DMS53 (cell line): ENCODE measurements at regions not wholly inside any gene's neighbourhood (a gene's known extent, or its start where the extent isn't known, plus 50 kb on each side); places are given as distances from the start of the nearest gene placed in this dataset.
"Not testable (repeated sequence)": the region's sequence is repeated elsewhere in the genome, so short reads cannot be mapped to it uniquely, and the experiment has no call there.

Experiments used
- DNase-seq: peaks from one replicate; lab custom pipeline; 2025; lab: John Stamatoyannopoulos, UW

DNA sequence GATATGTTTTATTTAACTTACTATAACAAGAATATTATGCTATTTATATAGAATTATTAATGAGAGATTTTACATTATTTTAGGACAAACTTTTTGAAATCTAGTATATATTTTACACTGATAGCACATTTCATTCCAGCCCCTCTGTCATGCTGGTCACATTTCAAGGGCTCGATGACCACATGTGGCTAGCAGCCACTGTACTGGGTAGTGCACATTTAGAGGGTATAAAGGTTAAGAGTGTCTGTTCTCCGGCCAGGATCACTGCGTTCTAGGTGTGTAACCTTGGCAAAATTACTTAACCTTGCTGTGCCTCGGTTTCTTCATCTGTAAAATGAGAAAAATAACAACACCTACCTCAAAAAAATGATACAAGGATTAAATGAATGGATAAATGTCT lies 87.2 kb upstream of the TNP1 start:
- no peak for DNase-seq

- no peak for DNase-seq
Observed at GRCh38 chr2:216944733-216945132, 84.9 kb upstream of the TNP1 start.

DNA sequence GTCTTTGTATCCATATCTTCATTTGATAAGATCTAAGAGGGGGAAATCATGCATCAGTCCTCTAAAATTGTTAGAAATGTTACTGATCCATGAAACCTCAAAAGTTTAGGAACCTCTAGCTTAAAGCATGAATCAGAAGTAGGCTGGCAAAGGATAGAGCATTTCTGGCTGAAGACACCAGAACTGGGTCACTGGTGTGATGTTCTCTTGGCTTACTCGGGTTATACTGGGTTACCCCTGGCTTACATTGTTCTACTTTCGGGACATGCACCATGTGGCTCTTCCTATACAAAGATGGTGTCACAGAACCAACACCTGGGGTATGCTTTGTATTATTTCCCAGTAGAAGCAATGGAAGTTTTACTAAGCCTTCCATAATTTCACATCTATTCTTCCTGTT lies 83.2 kb upstream of the TNP1 start:
- DNase-seq, result no peak

GRCh38 chr2:216942465-216942864 lies 82.6 kb upstream of the TNP1 start:
- no peak for DNase-seq

- no peak for DNase-seq
Observed at GRCh38 chr2:216942016-216942415, 82.2 kb upstream of the TNP1 start.

DNA sequence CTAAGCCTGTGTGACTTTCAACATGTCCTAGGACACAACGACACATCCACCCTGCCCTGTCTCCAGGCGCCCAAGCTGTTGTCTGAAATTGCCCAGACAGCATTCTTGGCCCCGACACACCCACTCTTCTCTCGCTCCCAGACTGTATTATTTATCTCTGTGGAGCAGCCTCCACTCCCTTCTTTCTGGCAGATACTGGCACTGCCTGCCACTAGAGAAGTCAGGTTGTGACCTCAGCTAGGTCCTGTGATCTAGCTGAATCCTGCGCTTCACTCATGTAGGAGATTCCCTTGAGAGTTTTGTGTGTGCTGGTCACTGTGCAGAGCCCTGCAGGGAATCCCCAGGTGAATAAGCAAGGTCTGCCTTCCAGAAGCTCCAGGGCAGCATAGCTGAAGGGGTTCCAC lies 77.1 kb upstream of the TNP1 start:
- DNase-seq, result no peak

GRCh38 chr2:216934623-216935022 lies 74.8 kb upstream of the TNP1 start:
- DNase-seq, result no peak

DNA sequence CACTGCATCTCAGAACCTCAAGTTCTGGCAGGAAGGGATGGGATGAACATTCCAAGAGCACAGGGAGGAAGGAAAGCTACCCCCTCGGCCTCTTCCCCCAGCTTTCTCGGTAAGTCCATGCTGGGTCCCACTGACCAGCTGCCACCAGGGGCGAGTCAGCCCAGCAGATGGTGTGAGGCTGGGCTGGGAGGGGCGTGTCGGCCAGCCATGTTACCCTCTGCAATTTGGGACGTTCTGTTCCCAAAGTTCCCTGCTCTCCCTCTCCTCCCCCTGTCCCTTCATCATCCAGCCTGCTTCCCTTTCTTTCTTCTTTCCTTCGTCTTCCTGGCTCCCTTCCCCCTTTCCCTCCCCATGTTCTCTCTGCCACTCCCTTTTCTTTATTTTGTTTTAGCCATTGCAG lies 74.3 kb upstream of the TNP1 start:
- DNase-seq, result no peak

DNA sequence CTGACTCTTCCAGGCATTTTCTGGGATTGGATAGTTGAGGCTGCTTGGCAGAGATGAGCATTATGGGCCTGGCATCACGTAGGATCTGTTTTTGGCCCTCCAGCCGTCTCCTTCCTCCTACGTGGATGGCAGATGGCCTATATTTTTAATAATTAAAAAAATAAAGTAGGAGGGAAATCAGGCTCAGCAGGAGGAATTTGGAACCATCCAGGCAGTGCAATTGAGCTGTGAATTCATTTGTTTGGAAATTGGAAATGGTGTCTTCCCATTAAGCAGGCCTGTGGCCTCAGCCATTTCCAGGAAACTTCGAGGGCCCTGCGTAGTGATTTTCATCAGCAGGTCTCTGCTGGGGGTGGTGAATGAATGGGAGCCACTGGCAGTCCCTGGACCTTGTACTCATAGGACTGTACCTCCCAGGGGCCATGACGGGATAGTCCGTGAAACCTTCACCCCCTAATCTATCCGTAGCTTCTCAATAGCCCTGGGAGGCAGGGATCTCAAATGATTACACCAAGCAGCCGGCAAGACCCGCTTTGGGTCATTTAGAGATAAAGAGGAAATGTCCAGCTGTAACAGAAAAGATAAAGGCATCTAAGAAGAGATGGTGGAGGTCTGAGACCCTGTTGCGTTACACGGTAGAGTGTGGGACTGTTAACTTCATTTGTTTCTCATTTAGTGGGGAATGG lies 73.1 kb upstream of the TNP1 start:
- DNase-seq, result no peak

DNA sequence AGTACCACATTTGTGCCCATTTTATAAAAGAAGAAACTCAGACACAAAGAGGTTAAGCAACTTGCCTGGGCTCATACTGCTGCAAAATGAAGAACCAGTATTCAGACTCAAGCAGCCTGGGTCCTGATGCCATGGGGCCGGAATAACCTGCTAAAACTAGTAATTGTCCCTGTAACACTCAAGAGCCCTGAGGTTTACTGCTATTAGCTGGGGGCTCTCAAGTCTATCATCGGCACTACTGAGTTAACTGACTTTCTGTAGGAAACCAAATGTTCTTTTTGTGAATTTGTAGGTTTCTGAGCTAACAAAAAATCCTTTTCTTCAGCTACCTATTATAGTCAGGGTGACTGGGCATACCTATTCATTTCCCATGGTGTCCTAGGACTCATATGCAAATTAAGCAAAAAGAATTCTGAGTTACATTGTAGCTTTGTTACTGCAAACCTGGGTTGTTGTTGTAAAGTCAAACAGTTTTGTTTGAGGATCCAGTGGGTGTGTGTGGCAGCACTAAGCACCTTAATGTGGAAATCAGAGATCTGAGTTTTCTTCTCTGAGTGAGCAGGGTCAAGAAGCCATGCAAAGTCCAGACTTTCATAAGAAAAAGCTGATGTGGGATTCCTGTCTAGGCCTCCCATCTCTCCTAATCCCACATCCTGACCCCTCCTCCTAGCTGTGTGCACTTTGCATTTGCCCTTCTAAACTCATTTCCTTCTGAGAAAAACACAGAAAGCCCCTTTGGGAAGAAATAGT lies 72.4 kb upstream of the TNP1 start:
- DNase-seq, result no peak

DNA sequence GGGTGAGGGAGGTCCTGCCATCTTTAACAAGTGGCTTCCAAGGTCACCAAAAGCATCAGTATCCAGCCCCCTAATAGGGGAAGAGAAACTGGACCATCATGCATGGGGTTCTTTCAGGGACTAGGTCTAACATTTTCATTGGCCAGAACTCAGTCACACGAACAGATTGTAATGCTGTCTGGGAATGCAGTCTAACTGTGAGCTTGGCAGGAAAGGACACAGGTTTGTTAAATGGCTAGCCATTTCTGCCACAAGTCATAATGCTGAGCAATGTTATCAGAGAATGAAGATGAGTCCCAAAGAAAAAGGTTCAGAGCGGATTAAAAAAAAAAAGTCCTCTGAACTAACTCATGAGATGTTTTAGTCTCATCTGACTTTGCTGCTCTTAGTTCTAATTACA lies 70.9 kb upstream of the TNP1 start:
- DNase-seq, result no peak

- DNase-seq, result not testable (repeated sequence)
Observed at GRCh38 chr2:216929338-216929737, 69.5 kb upstream of the TNP1 start.

GRCh38 chr2:216927163-216927562 lies 67.3 kb upstream of the TNP1 start:
- no peak for DNase-seq

GRCh38 chr2:216925636-216926366 lies 65.9 kb upstream of the TNP1 start:
- no peak for DNase-seq

GRCh38 chr2:216925006-216925405 lies 65.1 kb upstream of the TNP1 start:
- DNase-seq, result no peak

- no peak for DNase-seq
Observed at GRCh38 chr2:216923706-216924105, 63.8 kb upstream of the TNP1 start.

DNA sequence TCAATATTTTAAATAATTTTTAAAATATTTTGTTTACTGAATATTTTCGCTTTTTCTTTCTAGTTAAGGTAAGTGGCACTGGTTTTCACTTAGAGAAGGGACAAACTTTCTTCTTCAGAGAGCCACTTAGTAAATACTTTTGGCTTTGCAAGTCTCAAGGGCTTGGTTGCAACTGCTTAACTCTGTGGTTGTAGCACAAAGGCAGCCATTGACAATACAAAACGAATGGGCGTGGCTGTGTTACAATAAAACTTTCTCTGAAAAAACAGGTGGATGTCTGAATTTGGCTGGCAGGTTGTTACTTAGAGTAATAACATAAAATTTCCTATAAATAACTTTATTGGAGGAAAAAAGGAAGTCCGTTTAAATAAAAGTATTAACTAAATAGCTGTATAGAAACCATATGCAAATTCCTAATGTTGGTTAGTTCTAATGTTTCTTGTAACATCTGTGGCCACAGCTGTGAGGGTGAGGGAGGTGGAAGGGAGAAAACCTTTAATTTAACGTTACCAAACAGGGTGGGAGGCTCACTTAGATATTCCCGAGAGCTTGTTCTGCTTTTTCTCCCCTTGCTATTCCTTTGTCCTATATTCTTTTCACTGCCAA lies 62.4 kb upstream of the TNP1 start:
- DNase-seq, result no peak

GRCh38 chr2:216920937-216921456 lies 61.1 kb upstream of the TNP1 start:
- DNase-seq, result no peak

DNA sequence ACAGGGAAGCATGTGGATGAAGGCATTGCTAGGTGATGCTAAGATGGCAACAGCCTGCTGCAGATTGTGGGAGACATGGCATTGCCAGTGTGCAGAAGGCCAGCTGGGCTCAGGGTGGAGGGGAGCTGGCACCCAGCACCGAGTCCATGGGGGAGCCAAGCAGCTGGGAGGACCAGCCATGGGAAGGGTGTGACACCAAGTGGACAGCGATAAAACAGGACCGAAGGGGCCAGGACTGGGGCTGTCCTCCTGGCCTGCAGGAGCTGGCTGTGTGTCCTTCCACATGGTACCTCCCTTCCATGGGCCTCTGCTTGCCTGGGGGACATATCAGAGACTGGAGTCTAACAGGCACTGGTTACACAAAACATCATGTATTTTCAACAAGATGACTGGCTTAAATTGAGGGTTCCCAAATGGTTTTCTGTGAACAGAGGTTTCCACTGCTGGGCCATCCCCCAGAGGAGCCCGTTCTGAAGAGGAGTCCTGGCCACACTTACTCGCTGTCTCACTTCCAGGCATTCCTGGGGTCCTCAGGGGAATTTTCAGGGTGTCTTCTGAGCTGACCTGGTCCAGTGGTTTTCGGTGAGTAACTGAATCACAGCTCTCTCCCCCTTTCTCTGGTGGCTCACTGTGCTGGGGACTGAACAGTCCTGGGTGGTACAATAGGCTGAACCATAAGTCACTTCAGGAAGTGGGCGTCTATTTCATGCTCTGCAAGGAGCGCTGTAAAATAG lies 60.4 kb upstream of the TNP1 start:
- DNase-seq, result no peak

DNA sequence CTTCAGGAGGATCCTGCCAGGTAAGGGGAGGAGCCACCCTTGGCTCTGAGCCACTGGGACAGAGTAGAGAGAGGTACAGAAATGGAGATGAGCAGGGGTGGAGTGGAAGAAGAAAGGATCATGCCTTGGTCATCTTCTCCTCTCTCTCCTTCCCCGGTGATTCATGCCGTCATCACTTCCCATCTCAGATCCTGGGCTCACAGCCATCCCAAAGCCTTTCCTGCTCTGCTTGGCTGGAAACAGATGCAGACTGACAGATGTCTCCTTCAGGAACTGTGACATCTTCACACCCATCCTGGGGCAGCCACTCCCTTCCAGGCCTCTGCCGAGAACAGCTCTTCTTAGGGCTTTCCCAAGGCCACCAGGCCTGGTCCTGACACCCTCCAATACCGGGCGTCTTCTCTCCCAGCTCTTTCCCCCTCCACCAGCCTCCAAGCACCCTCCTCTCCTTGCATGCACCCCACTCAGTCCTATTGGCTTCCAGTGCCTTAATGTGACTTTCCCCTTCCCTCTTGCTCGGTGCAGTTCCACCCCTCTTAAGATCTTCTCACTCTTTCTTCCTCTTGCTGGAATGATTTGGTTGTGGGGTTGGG lies 58.3 kb upstream of the TNP1 start:
- DNase-seq, result peak; percentile 32

GRCh38 chr2:216916956-216917650 lies 57.2 kb upstream of the TNP1 start:
- DNase-seq, result no peak
